Stomach (tissue), 8 donors: ENCODE measurements at regions not wholly inside any gene's neighbourhood (a gene's known extent, or its start where the extent isn't known, plus 50 kb on each side); places are given as distances from the start of the nearest gene placed in this dataset.

Experiments
- DNase-seq, 2 donors: peaks; one replicate each; pipeline versions ENCODE4 v3.0.0 to v3.0.0-alpha.2; 2013 to 2019
- H3K27ac ChIP-seq, 5 donors: fragments of 200-600 bp in 4 of 5; sonication (generic) in 4 of 5; one replicate each; pipeline ENCODE4 v1.5.1; 2013 to 2019; ENCODE audit warnings: mild to moderate bottlenecking in 1 of 5, moderate library complexity in 1 of 5
- H3K27me3 ChIP-seq, 3 donors: fragments of 200-600 bp; sonication (generic); one replicate each; pipeline ENCODE4 v1.5.1; 2017 to 2019; ENCODE audit warnings: mixed run types in 1 of 3
- H3K36me3 ChIP-seq, 4 donors: fragments of 200-600 bp; sonication (generic); 1 replicate in 3 of 4; 2 replicates in 1 of 4; pipeline ENCODE4 v1.5.1; 2016 to 2019
- H3K4me1 ChIP-seq, 4 donors: fragments of 200-600 bp; sonication (generic); one replicate each; pipeline ENCODE4 v1.5.1; 2016 to 2019
- H3K4me3 ChIP-seq, 4 donors: fragments of 200-600 bp; sonication (generic) in 3 of 4; one replicate each; pipeline ENCODE4 v1.5.1; 2016 to 2019; ENCODE audit warnings: mild to moderate bottlenecking in 1 of 4
- H3K9me3 ChIP-seq, 4 donors: fragments of 200-600 bp; sonication (generic); one replicate each; pipeline ENCODE4 v1.5.1; 2016 to 2019
- CTCF ChIP-seq, 7 experiments: fragments of 450-650 bp in 4 of 7; fragments of 200-600 bp in 3 of 7; sonication (generic) in 3 of 7; IDR thresholded peaks; one replicate each; pipeline ENCODE4 v1.5.1; 2016 to 2019; ENCODE audit warnings: antibody characterized with exemption in 7 of 7, control low read depth in 2 of 7, mild to moderate bottlenecking in 1 of 7
- EP300 ChIP-seq: sonication (generic); formaldehyde crosslinking; IDR thresholded peaks from one replicate; pipeline ENCODE4 v1.6.1; 2017; ENCODE audit warnings: antibody characterized with exemption
- POLR2A ChIP-seq, 4 donors: fragments of 450-650 bp; IDR thresholded peaks; one replicate each; pipeline ENCODE4 v1.6.1; 2016; ENCODE audit warnings: antibody characterized with exemption in 4 of 4, control low read depth in 2 of 4, mild to moderate bottlenecking in 1 of 4, moderate library complexity in 1 of 4
- POLR2AphosphoS5 ChIP-seq, 3 donors: sonication (generic); formaldehyde crosslinking; IDR thresholded peaks; one replicate each; pipeline ENCODE4 v1.6.1; 2016; ENCODE audit warnings: antibody characterized with exemption in 3 of 3
- WGBS, 5 donors: extraction: QIAGEN DNeasy Blood & Tissue Kit in 3 of 5; methylation state at CpG; one replicate each; pipeline versions ENCODE4 v1.1.5 to v1.1.7; 2013 to 2018; 5-methylcytosine and 5-hydroxymethylcytosine counted together
- intact Hi-C: fragments of 100-400 bp; cut with DNase I; formaldehyde crosslinking; loops from one replicate; pipeline ENCODE4 v1.15.1; 2023; ENCODE audit warnings: low total_unique reads
- donor health status: healthy with polysubstance abuse.
- donor health status: Bipolar disorder and iron deficiency.
- donor health status: healthy.

- Histone ChIP-seq H3K27ac (no peak overlapping the region), H3K36me3 (no peaks in the 10 kb centered on the region), H3K4me3 (no peak overlapping the region), H3K4me1 (no peaks in the 10 kb centered on the region), H3K27me3 (no peaks in the 10 kb centered on the region), H3K9me3 (peaks cover 0 to 8% (median 4%) of the 10 kb centered on the region in 4 donors)
- WGBS, 5 donors, result 81 to 92% (median 88%) methylated on average over 1 of the region's 1 CpG
- TF ChIP-seq EP300, result no peak
- TF ChIP-seq CTCF (IDR thresholded peaks at IDR 0.05), result no peak
- no peak for TF ChIP-seq POLR2AphosphoS5 (IDR thresholded peaks at IDR 0.05)
- no peak for TF ChIP-seq POLR2A (IDR thresholded peaks at IDR 0.05)
- no peak for DNase-seq
- intact Hi-C loops, result no loop called here
Observed at GRCh38 chr9:90988318-90988717, 186.7 kb downstream of the SYK start.

DNA sequence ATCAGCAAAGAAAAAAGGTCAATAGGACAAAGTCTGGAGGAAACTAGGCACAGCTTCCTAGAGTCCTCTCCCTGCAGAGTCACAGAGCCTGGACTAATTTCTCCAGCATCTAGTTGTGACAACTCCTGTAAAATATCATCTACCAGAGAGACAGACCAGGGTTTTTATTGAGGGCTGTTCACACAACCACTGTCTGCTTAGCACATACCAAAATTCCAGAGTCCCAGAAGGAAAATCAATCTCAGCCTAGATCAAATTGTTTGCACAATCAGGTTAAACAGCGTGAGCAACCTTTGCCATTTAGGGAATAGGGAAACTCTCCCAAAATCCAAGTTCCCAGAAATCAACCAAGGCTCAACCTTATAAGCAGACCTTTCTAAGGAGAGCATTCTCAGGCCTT, 190.3 kb downstream of the SYK start:
- DNase-seq, result no peak
- H3K4me1 ChIP-seq, result no peaks in the 10 kb centered on the region
- 19 to 56% (median 35%) methylated on average over 1 of the region's 1 CpG for WGBS, 5 donors
- intact Hi-C loops, result no loop called here
- no peaks in the 10 kb centered on the region for H3K36me3 ChIP-seq
- no peak overlapping the region for H3K27ac ChIP-seq
- TF ChIP-seq POLR2A (IDR thresholded peaks at IDR 0.05), result no peak
- TF ChIP-seq EP300, result no peak
- TF ChIP-seq POLR2AphosphoS5 (IDR thresholded peaks at IDR 0.05), result no peak
- TF ChIP-seq CTCF (IDR thresholded peaks at IDR 0.05), result no peak
- H3K4me3 ChIP-seq, result no peak overlapping the region
- no peaks in the 10 kb centered on the region for H3K27me3 ChIP-seq
- H3K9me3 ChIP-seq, result peaks cover 0 to 8% (median 4%) of the 10 kb centered on the region in 4 donors

GRCh38 chr9:90995516-90995915, 193.9 kb downstream of the SYK start:
- H3K36me3 ChIP-seq, result no peaks in the 10 kb centered on the region
- intact Hi-C loops, result no loop called here
- H3K27me3 ChIP-seq, result no peaks in the 10 kb centered on the region
- peaks cover 0 to 7% (median 3%) of the 10 kb centered on the region in 4 donors for H3K9me3 ChIP-seq
- no peak for DNase-seq
- H3K4me3 ChIP-seq, result no peak overlapping the region
- TF ChIP-seq CTCF (IDR thresholded peaks at IDR 0.05) (no peak), POLR2A (IDR thresholded peaks at IDR 0.05) (no peak), POLR2AphosphoS5 (IDR thresholded peaks at IDR 0.05) (no peak), EP300 (no peak)
- WGBS, 5 donors, result 89 to 94% (median 91%) methylated on average over 2 of the region's 2 CpGs
- no peak overlapping the region for H3K27ac ChIP-seq
- peaks cover 0 to 5% (median 2%) of the 10 kb centered on the region in 4 donors for H3K4me1 ChIP-seq

DNA sequence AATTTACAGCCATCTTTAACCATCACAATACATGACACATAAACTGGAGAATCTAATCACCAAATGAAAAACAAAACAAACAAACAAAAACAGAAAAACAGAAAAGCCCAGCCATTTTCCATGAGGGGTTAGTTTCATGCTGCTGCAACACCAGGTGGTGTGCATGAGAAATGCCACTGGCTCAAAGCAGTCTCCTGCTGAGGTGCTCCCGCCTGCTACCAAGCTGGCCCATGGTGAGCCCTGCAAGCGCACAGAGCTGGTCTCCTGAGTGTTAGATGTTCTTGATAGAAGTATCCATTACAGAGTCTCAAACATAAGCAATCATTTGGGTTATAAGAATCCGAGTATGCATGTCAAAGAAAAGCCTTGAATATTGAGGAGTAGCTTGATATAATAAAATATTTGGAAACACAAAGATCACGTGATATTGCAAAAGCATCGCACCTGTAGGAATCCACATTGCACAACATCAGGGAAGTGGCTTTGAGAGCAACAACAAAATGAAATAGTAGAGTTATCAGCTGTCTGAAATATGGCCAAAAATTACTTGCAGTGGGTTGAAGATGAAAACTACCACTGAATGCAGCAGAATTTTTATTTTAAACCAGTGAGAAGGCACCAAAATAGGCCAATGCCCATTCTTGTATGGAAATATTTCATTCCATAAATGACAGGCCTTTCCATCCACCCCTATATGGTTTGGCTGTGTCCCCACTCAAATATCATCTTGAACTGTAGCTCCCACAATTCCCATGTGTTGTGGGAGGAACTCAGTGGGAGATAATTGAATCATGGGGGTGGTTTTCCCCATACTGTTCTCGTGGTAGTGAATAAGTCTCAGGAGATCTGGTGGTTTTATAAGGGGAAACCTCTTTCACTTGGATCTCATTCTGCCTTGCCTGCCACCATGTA, 194.8 kb downstream of the SYK start:
- Histone ChIP-seq H3K4me1 (peaks cover 0 to 5% (median 2%) of the 10 kb centered on the region in 4 donors), H3K9me3 (peaks cover 0 to 3% (median 0%) of the 10 kb centered on the region in 4 donors), H3K36me3 (no peaks in the 10 kb centered on the region), H3K27ac (no peak overlapping the region), H3K27me3 (no peaks in the 10 kb centered on the region), H3K4me3 (no peak overlapping the region)
- DNase-seq, result no peak
- 78 to 91% (median 84%) methylated on average over 6 of the region's 6 CpGs for WGBS, 5 donors
- TF ChIP-seq CTCF (IDR thresholded peaks at IDR 0.05) (no peak), POLR2AphosphoS5 (IDR thresholded peaks at IDR 0.05) (no peak), POLR2A (IDR thresholded peaks at IDR 0.05) (no peak), EP300 (no peak)
- intact Hi-C loops, result no loop called here
